Heart right ventricle (tissue), 16 donors: ENCODE measurements at regions not wholly inside any gene's neighbourhood (a gene's known extent, or its start where the extent isn't known, plus 50 kb on each side); places are given as distances from the start of the nearest gene placed in this dataset.

Source experiments
- ATAC-seq, 8 donors: fragments of 200-7000 bp; cut with Tn5 transposase; one replicate each; pipeline ENCODE4 v1.9.1; 2020; ENCODE audit warnings: mild to moderate bottlenecking in 8 of 8, moderate library complexity in 8 of 8, moderate number of reproducible peaks in 1 of 8
- DNase-seq, 2 donors: peaks; one replicate each; pipeline ENCODE4 v3.0.0-alpha.2; 2020
- H3K27ac ChIP-seq, 10 donors: fragments of 200-600 bp; sonication (generic) in 2 of 10; one replicate each; pipeline versions ENCODE4 v1.5.0 to v1.8.0; 2020 to 2022; ENCODE audit warnings: mild to moderate bottlenecking in 3 of 10
- H3K27me3 ChIP-seq, 7 donors: fragments of 200-600 bp; one replicate each; pipeline ENCODE4 v1.8.0; 2021 to 2022; ENCODE audit warnings: mild to moderate bottlenecking in 2 of 7
- H3K36me3 ChIP-seq, 9 donors: fragments of 200-600 bp; sonication (generic) in 1 of 9; one replicate each; pipeline versions ENCODE4 v1.5.0 to v1.8.0; 2020 to 2022; ENCODE audit warnings: mild to moderate bottlenecking in 2 of 9
- H3K4me1 ChIP-seq, 9 donors: fragments of 200-600 bp; sonication (generic) in 1 of 9; one replicate each; pipeline versions ENCODE4 v1.5.0 to v1.8.0; 2020 to 2022; ENCODE audit warnings: mild to moderate bottlenecking in 4 of 9
- H3K4me3 ChIP-seq, 10 donors: fragments of 200-600 bp; sonication (generic) in 2 of 10; one replicate each; pipeline versions ENCODE4 v1.5.0 to v1.8.0; 2020 to 2022; ENCODE audit warnings: mild to moderate bottlenecking in 7 of 10, moderate library complexity in 2 of 10
- H3K9me3 ChIP-seq, 11 donors: fragments of 200-600 bp in 10 of 11; sonication (generic) in 2 of 11; one replicate each; pipeline versions ENCODE4 v1.5.0 to v1.8.0; 2013 to 2022; ENCODE audit warnings: mild to moderate bottlenecking in 2 of 11, control low read depth in 1 of 11, moderate library complexity in 1 of 11
- WGBS, 2 donors: extraction: QIAGEN DNeasy Blood & Tissue Kit; methylation state at CpG; one replicate each; pipeline ENCODE4 v1.1.7; 2013; ENCODE audit warnings: inconsistent platforms in 1 of 2; 5-methylcytosine and 5-hydroxymethylcytosine counted together
- intact Hi-C, 10 donors: fragments of 100-400 bp; cut with DNase I; formaldehyde crosslinking; loops; one replicate each; pipeline versions ENCODE4 v1.11.1 to v1.14.2; 2022
- TF ChIP-seq, protein P1 (sequence below), 9 donors: fragments of 200-600 bp; sonication (generic) in 2 of 9; IDR thresholded peaks; one replicate each; pipeline versions ENCODE4 v1.5.0 to v1.8.0; 2021 to 2022; ENCODE audit warnings: antibody characterized with exemption in 9 of 9, mild to moderate bottlenecking in 5 of 9, moderate library complexity in 1 of 9
- donor health status: Arrhythmogenic right ventricular cardiomyopathy.
- donor health status: ischemic (EF 13 %, LVEDD 7.1; RV severe dilation, severe dysfunction).
- donor health status: healthy with polysubstance abuse.
- donor health status: DM: no; HTN: yes; CAD: no.
- donor health status: DM: no; HTN: no; CAD: no.
- donor health status: ischemic (EF 25% LVEDD 6.9; RV normal size, moderate dysfunction).
- donor health status: ischemic (EF 25% LVEDD 5.7; RV mildly dilated, moderate dysfunction).
- donor health status: healthy.
- donor health status: DM: yes; HTN: yes; CAD: no.
- donor health status: Ischemic cardiomyopathy.
- donor health status: ischemic (EF 35%, LVEDD 5.7; RV mildly dilated, moderate dysfunction).
- donor health status: nonischemic (EF 11% LVEDD 7.7; RV severe dilation, severe dysfunction).
- donor health status: DM: yes; HTN: yes; CAD: no.
- donor health status: PGD.
- donor health status: ischemic (EF 29% LVEDD 5.4; RV normal size, mild dysfunction).
- donor health status: nonischemic (EF 23%, LVEDD 6.1; RV moderate dilation, normal function).

DNA sequence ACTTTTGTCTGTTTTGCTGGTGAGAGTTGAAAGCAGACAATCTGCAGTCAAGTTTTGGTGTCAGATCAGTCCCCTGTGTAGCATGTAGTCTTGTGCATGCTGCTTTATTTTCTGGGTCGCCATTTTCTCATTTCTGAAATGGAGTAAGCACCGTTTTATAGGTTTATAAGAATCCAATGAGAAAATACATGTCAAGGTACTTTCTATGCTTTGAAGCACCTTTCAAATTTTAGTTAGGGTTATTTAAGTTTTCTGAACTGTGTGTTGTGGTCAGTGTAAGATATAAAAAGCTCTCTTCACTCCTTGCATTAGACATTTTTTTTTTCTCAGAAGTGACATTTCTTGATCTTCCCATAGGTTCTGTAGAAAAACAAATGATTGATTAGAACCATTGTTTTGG lies 283.2 kb downstream of the ETS1 start:
- TF ChIP-seq, protein P1, sequence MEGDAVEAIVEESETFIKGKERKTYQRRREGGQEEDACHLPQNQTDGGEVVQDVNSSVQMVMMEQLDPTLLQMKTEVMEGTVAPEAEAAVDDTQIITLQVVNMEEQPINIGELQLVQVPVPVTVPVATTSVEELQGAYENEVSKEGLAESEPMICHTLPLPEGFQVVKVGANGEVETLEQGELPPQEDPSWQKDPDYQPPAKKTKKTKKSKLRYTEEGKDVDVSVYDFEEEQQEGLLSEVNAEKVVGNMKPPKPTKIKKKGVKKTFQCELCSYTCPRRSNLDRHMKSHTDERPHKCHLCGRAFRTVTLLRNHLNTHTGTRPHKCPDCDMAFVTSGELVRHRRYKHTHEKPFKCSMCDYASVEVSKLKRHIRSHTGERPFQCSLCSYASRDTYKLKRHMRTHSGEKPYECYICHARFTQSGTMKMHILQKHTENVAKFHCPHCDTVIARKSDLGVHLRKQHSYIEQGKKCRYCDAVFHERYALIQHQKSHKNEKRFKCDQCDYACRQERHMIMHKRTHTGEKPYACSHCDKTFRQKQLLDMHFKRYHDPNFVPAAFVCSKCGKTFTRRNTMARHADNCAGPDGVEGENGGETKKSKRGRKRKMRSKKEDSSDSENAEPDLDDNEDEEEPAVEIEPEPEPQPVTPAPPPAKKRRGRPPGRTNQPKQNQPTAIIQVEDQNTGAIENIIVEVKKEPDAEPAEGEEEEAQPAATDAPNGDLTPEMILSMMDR (IDR thresholded peaks at IDR 0.05) = no peak
- H3K27ac ChIP-seq = peak overlapping the region in 1 of 10 donors; percentile 77
- 93 to 94% methylated on average over 2 of the region's 2 CpGs for WGBS, 2 donors

DNA sequence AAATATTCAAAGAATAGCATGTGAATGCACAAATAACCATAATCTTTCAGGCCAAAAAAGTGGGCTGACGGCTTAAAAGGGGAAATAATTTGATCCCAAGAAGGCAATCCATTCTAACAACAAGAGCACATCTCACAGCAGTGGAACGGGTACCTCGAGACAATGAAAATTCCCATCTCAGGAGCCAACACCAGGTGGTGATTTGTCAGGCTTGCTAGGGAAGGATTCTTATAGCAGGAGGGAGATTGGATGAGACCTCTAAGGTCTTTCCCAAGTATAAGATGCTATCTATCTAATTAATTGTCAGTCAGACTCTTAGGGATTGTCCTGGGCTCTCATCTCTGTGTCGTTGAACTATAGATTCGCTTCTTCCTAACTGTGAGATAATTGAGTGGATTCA lies 284.0 kb downstream of the ETS1 start:
- Histone ChIP-seq H3K36me3 (no peaks in the 10 kb centered on the region), H3K9me3 (no peaks in the 10 kb centered on the region), H3K4me1 (peaks cover 4 to 46% (median 17%) of the 10 kb centered on the region in 9 donors), H3K27me3 (no peaks in the 10 kb centered on the region), H3K27ac (peak overlapping the region in 2 of 10 donors; percentile 14 to 77), H3K4me3 (no peak overlapping the region)
- ATAC-seq = no peak
- 95 to 97% methylated on average over 5 of the region's 5 CpGs for WGBS, 2 donors
- intact Hi-C loops = no loop called here
- no peak for DNase-seq
- TF ChIP-seq, protein P1 (IDR thresholded peaks at IDR 0.05) = no peak

More for the DNA sequence above, 283.2 kb downstream of the ETS1 start:
- no peak for ATAC-seq
- Histone ChIP-seq H3K4me1 (peaks cover 0 to 39% (median 9%) of the 10 kb centered on the region in 9 donors), H3K9me3 (no peaks in the 10 kb centered on the region), H3K36me3 (no peaks in the 10 kb centered on the region), H3K27me3 (no peaks in the 10 kb centered on the region), H3K4me3 (no peak overlapping the region)
- no peak for DNase-seq
- intact Hi-C loops = no loop called here

- intact Hi-C loops = no loop called here
- WGBS, 2 donors = 72 to 77% methylated on average over 7 of the region's 7 CpGs
- DNase-seq (no peak), ATAC-seq (peak in 5 of 8 donors; percentile 26 to 67 (median 56))
- peak overlapping the region in 1 of 10 donors; percentile 26 for H3K4me3 ChIP-seq
- H3K36me3 ChIP-seq = no peaks in the 10 kb centered on the region
- TF ChIP-seq, protein P1 (IDR thresholded peaks at IDR 0.05) = no peak
- peaks cover 4 to 54% (median 24%) of the 10 kb centered on the region in 9 donors for H3K4me1 ChIP-seq
- H3K9me3 ChIP-seq = no peaks in the 10 kb centered on the region
- peak overlapping the region in 2 of 10 donors; percentile 31 to 81 for H3K27ac ChIP-seq
- no peaks in the 10 kb centered on the region for H3K27me3 ChIP-seq
Observed at GRCh38 chr11:128302425-128303186, 284.8 kb downstream of the ETS1 start.

DNA sequence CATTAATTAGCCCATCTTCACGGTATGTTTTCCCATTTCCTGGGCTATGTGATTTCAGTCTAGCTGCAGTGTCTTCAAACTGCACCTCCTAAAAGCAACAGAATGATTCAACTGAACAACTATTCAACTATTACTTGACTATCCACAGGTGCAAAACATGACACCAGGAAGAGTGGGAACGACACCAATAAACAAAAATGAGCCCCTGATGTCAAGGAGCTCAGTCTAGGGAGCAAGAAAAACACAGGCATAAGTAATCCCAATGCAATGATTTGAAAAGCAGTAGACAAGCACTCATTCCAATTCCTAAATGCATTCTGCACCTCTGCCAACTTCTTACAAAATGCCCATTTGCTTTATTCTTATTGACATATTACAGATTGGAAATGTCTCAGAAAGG lies 285.6 kb downstream of the ETS1 start:
- ATAC-seq = no peak
- intact Hi-C loops = no loop called here
- Histone ChIP-seq H3K27ac (peak overlapping the region in 2 of 10 donors; percentile 31 to 81), H3K4me3 (peak overlapping the region in 1 of 10 donors; percentile 26), H3K4me1 (peaks cover 4 to 58% (median 33%) of the 10 kb centered on the region in 9 donors), H3K36me3 (no peaks in the 10 kb centered on the region), H3K9me3 (no peaks in the 10 kb centered on the region), H3K27me3 (no peaks in the 10 kb centered on the region)
- TF ChIP-seq, protein P1 (IDR thresholded peaks at IDR 0.05) = no peak
- WGBS, 2 donors = 76 to 85% methylated on average over 2 of the region's 2 CpGs
- no peak for DNase-seq
